GM08714 (cell line): ENCODE measurements at regions not wholly inside any gene's neighbourhood (a gene's known extent, or its start where the extent isn't known, plus 50 kb on each side); places are given as distances from the start of the nearest gene placed in this dataset.

Experiments
- H3K4me3 ChIP-seq: fragments of 200-500 bp; sonication (Bioruptor generic); 2 replicates; pipeline ENCODE4 v1.5.1; 2014; ENCODE audit warnings: mild to moderate bottlenecking, low read length, inconsistent platforms
- ZNF274 ChIP-seq: IDR thresholded peaks from 2 replicates; pipeline ENCODE4 v1.6.1; 2012; ENCODE audit warnings: mild to moderate bottlenecking, low read depth, low read length

GRCh38 chr1:14304381-14304865 is 294.1 kb upstream of the KAZN start:
- TF ChIP-seq ZNF274: no peak
- no peak overlapping the region for H3K4me3 ChIP-seq

GRCh38 chr1:14308460-14308859 is 290.0 kb upstream of the KAZN start:
- H3K4me3 ChIP-seq: no peak overlapping the region
- TF ChIP-seq ZNF274: no peak

DNA sequence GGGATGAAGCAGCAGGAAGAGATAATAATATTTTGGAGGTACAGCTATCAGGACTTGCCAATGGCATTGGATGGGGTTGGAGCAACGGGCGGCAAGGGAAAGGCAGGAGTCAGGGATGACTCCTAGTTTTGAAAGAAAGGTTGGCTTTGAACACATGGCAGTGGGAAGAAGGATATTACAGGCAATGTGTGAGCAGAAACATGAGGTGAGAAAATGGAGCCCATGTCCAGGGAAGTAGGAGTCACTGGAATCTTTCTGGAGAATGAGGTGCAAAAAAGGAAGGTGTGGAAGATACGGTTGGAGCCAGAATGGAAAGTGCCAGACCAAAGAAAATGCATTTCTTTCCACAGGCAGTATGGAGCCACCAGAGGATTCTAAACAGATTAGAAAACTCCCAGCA is 288.5 kb upstream of the KAZN start:
- no peak overlapping the region for H3K4me3 ChIP-seq
- TF ChIP-seq ZNF274: no peak

GRCh38 chr1:14310476-14310875 is 288.0 kb upstream of the KAZN start:
- H3K4me3 ChIP-seq: no peak overlapping the region

GRCh38 chr1:14313731-14314431 is 284.6 kb upstream of the KAZN start:
- H3K4me3 ChIP-seq: no peak overlapping the region
- TF ChIP-seq ZNF274: no peak

More at GRCh38 chr1:14310476-14310875, 288.0 kb upstream of the KAZN start:
- TF ChIP-seq ZNF274: no peak

DNA sequence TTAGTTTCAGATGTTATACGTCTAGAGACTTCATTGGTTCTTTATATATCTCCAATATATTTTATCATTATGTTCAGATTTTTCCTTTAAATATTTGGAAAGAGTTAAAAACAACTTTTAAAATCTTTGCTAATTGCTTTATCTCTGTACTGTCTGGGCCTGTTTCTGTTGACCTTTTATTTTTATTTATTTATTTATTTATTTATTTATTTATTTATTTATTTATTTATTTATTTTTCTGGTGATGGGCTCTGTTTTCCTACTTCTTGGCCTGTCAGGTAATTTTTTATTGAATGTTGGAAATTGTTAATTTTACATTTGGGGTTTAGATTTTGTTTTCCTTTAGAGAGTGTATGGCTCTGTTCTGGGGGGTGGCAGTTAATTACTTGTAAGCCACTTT is 279.7 kb upstream of the KAZN start:
- no peak overlapping the region for H3K4me3 ChIP-seq
- TF ChIP-seq ZNF274: no peak

DNA sequence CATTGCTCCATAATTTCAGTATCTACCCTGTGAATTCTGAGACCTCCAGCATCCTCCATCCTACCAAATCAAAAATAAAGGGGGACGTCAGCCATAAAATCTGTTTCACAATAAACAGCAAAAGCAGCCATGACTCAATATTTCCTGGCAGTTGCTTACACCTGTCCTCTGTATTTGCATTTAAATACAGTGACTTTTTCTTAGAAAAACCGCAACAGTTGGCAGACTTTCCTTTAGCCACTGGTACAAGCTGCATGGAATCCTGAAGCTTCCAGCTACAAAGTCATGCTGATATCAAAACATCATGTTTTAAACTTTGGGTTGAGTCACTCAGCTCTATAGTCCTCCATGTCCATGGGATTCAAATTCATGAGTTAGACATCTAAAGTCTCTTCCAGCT is 278.0 kb upstream of the KAZN start:
- no peak for TF ChIP-seq ZNF274
- H3K4me3 ChIP-seq: no peak overlapping the region

- no peak for TF ChIP-seq ZNF274
- H3K4me3 ChIP-seq: no peak overlapping the region
Measured at GRCh38 chr1:14320986-14321385, 277.5 kb upstream of the KAZN start.

- H3K4me3 ChIP-seq: no peak overlapping the region
- no peak for TF ChIP-seq ZNF274
Measured at GRCh38 chr1:14321422-14321821, 277.1 kb upstream of the KAZN start.

DNA sequence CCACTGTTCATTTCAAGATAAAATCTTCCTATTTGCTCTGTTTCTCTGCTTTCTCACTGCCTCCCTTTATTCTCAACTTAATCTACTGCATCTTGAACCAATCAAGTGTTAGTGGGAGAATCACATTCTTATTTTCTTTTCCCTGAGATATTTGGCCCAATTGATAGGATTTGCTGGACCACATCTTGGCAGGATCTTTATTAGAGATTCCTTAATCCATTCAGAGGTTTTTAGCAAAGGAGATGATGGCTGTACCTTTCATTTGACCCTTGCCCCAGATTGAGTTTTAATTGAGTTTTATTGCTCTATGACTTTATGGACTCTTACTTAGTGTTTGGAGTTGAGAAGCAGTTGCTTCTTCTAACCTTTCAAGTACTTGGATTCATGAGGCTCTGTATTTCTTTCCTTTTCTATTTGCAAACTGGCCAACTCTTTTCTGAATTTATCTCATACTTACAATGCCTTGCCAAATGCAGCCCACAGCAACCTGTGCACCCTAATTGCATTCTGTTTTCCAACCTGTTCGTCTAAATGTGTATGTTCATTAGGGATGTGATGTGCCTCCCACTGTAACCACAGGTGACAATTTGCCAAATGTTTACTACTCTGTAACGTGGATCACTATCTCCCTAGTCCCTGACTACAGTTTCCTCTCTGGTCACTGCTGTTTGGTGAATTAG is 274.8 kb upstream of the KAZN start:
- H3K4me3 ChIP-seq: no peak overlapping the region
- TF ChIP-seq ZNF274: no peak

DNA sequence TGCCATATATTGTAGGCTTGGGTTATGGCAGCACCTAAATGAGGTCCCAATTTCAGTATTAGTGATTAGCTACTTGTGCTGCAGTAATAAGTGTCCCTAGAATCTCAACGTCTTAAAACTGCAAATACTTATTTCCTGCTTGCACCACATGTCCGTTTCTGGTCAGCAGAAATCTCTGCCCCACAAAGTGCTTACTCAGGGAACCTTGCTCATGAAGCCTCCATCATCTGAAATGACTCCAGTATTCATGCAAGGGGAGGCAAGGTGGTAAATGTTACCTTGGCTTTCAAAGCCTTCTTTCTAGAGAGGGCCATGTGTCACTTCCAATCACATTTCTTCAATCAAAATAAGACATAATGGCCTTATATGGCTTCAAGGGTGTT is 274.2 kb upstream of the KAZN start:
- TF ChIP-seq ZNF274: no peak
- H3K4me3 ChIP-seq: no peak overlapping the region

DNA sequence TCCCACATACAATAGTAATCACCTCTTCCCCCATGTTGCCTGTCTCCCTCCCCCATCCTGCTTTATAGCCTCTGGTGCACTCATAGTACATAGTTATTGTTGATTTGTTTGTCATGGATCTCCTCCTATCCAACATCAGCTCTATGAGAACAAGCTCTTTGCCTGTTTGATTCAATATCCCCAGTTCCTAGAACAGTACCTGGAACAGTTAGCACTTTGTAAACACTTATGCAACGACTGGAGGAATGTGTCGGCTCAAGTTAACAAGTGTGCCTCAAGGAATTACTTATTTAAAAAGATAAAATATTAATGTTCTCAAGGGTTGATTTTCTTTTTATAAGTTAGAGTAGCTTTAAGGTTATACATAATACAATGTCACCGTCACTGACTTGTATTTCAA is 271.6 kb upstream of the KAZN start:
- H3K4me3 ChIP-seq: no peak overlapping the region
- no peak for TF ChIP-seq ZNF274

DNA sequence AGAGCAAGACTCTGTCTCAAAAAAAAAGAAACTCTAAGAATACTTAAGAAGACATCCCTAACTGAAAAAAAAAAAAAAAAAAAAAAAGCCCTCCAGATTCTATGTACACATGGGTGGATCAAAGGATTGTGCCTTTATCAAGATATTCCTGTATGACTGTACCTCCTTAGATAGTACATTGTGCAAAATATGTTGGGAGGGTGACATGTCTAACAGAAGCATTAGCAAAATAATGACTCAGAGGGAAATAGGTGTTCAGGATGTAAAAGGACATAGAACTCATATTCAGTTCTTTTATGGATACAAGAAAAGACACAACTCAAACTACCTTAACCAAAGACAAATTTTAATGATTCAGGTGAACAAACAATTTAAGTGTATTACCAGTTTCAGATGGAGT is 269.8 kb upstream of the KAZN start:
- no peak for TF ChIP-seq ZNF274
- H3K4me3 ChIP-seq: no peak overlapping the region

- H3K4me3 ChIP-seq: no peak overlapping the region
- no peak for TF ChIP-seq ZNF274
Measured at GRCh38 chr1:14332158-14332557, 266.3 kb upstream of the KAZN start.
